H1 (cell line): ENCODE measurements at regions not wholly inside any gene's neighbourhood (a gene's known extent, or its start where the extent isn't known, plus 50 kb on each side); places are given as distances from the start of the nearest gene placed in this dataset.

Experiments used
- CTCF ChIA-PET: fragments of 300-600 bp; sonication (Branson Sonifier 250); formaldehyde crosslinking; loops from one replicate; lab custom pipeline; 2021; ENCODE audit not compliant: partially characterized antibody; lab: Charles Lee
- POLR2A ChIA-PET: fragments of 300-600 bp; sonication (Branson Sonifier 250); formaldehyde crosslinking; loops from one replicate; lab custom pipeline; 2021; ENCODE audit warnings: inconsistent platforms; ENCODE audit not compliant: partially characterized antibody; lab: Charles Lee
- DNase-seq, 2 experiments: peaks; one replicate each; pipeline versions ENCODE4 v3.0.0 to v3.0.0-alpha.2; 2010 to 2022; ENCODE audit warnings: low spot score in 2 of 2, low read depth in 1 of 2, mixed read lengths in 1 of 2
- FAIRE-seq: peaks from 2 replicates; lab custom pipeline; 2011; peaks lifted over from hg19 to GRCh38; lab: Jason Lieb, UNC
- H2AFZ ChIP-seq: 2 replicates; pipeline ENCODE4 v1.8.1; 2012; ENCODE audit warnings: low read length, inconsistent platforms
- H2AK5ac ChIP-seq: 2 replicates; pipeline ENCODE4 v1.6.1; 2013; ENCODE audit warnings: low read depth, low read length
- H2BK120ac ChIP-seq: replicated peaks from 2 replicates; pipeline ENCODE3; 2013; ENCODE audit warnings: low read depth, low read length, inconsistent platforms
- H2BK12ac ChIP-seq: 2 replicates; pipeline ENCODE4 v1.6.1; 2013; ENCODE audit warnings: low read depth, low read length
- H2BK15ac ChIP-seq: 2 replicates; pipeline ENCODE4 v1.6.1; 2013; ENCODE audit warnings: low read length
- H2BK20ac ChIP-seq: 2 replicates; pipeline ENCODE4 v1.6.1; 2013; ENCODE audit warnings: low read length
- H2BK5ac ChIP-seq: 2 replicates; pipeline ENCODE4 v1.6.1; 2013; ENCODE audit warnings: low read depth, low read length
- H3K14ac ChIP-seq: 2 replicates; pipeline ENCODE4 v1.6.1; 2013; ENCODE audit warnings: inconsistent platforms; ENCODE audit not compliant: insufficient read length
- H3K18ac ChIP-seq: 2 replicates; pipeline ENCODE4 v1.6.1; 2013; ENCODE audit warnings: low read length; ENCODE audit errors: extremely low read depth
- H3K23ac ChIP-seq: 2 replicates; pipeline ENCODE4 v1.6.1; 2013; ENCODE audit warnings: inconsistent platforms; ENCODE audit not compliant: insufficient read length
- H3K23me2 ChIP-seq: 2 replicates; pipeline ENCODE4 v1.6.1; 2013; ENCODE audit warnings: low read depth, low read length
- H3K27ac ChIP-seq: 2 replicates; pipeline ENCODE4 v1.6.1; 2011; ENCODE audit warnings: low read depth, low read length, inconsistent platforms
- H3K27me3 ChIP-seq, 4 experiments: replicated peaks in 1 of 4; 1 replicate in 1 of 4; 2 replicates in 3 of 4; pipeline versions ENCODE4 v1.6.1 to v1.8.1; 2011 to 2013; ENCODE audit warnings: low read length in 3 of 4, mild to moderate bottlenecking in 3 of 4, inconsistent platforms in 2 of 4, mixed read lengths in 2 of 4, moderate library complexity in 1 of 4; ENCODE audit not compliant: control insufficient read depth in 3 of 4, insufficient read depth in 3 of 4; ENCODE audit errors: extremely low read depth in 1 of 4
- H3K36me3 ChIP-seq, 4 experiments: 2 replicates each; pipeline versions ENCODE4 v1.6.1 to v1.8.1; 2011 to 2013; ENCODE audit warnings: mild to moderate bottlenecking in 4 of 4, low read length in 3 of 4, moderate library complexity in 2 of 4, control low read depth in 1 of 4, inconsistent platforms in 1 of 4; ENCODE audit not compliant: insufficient read depth in 4 of 4, control insufficient read depth in 2 of 4
- H3K4ac ChIP-seq: replicated peaks from 2 replicates; pipeline ENCODE3; 2013; ENCODE audit warnings: low read length, low read depth, mixed read lengths, inconsistent platforms; ENCODE audit not compliant: insufficient read length
- H3K4me1 ChIP-seq, 4 experiments: replicated peaks in 1 of 4; 1 replicate in 1 of 4; 2 replicates in 3 of 4; pipeline versions ENCODE4 v1.6.1 to v1.8.1; 2011 to 2013; ENCODE audit warnings: low read length in 3 of 4, inconsistent platforms in 2 of 4, mixed read lengths in 1 of 4; ENCODE audit not compliant: insufficient read depth in 4 of 4, control insufficient read depth in 3 of 4
- H3K4me2 ChIP-seq, 2 experiments: 2 replicates each; pipeline versions ENCODE4 v1.6.1 to v1.8.1; 2011 to 2013; ENCODE audit warnings: low read depth in 2 of 2, low read length in 2 of 2, control low read depth in 1 of 2, inconsistent platforms in 1 of 2, mild to moderate bottlenecking in 1 of 2; ENCODE audit not compliant: insufficient read depth in 1 of 2
- H3K4me3 ChIP-seq, 4 experiments: fragments of 200-600, 300-600 bp in 1 of 4; sonication (generic), shearing (Covaris generic), sonication (Bioruptor Twin) in 1 of 4; 2 replicates each; pipeline versions ENCODE4 v1.5.1 to v1.8.1; 2011 to 2016; ENCODE audit warnings: low read length in 4 of 4, low read depth in 3 of 4, control low read depth in 2 of 4, inconsistent platforms in 2 of 4, mild to moderate bottlenecking in 2 of 4, mixed read lengths in 1 of 4, moderate library complexity in 1 of 4; ENCODE audit not compliant: insufficient read depth in 2 of 4; ENCODE audit errors: extremely low read depth in 1 of 4
- H3K56ac ChIP-seq: replicated peaks from 2 replicates; pipeline ENCODE3; 2013; ENCODE audit warnings: low read depth, mild to moderate bottlenecking, mixed read lengths, low read length, inconsistent platforms; ENCODE audit not compliant: insufficient read length
- H3K79me1 ChIP-seq: 2 replicates; pipeline ENCODE4 v1.6.1; 2013; ENCODE audit warnings: low read depth, low read length, control low read depth
- H3K79me2 ChIP-seq, 2 experiments: 2 replicates each; pipeline versions ENCODE4 v1.6.1 to v1.8.1; 2012 to 2013; ENCODE audit warnings: low read length in 2 of 2, mild to moderate bottlenecking in 2 of 2, inconsistent platforms in 1 of 2; ENCODE audit not compliant: insufficient read depth in 2 of 2, control insufficient read depth in 1 of 2
- H3K9ac ChIP-seq, 4 experiments: replicated peaks in 1 of 4; 1 replicate in 1 of 4; 2 replicates in 3 of 4; pipeline versions ENCODE4 v1.6.1 to v1.8.1; 2011 to 2013; ENCODE audit warnings: low read depth in 3 of 4, low read length in 3 of 4, control low read depth in 2 of 4, mild to moderate bottlenecking in 2 of 4, moderate library complexity in 2 of 4, inconsistent platforms in 1 of 4; ENCODE audit errors: extremely low read depth in 1 of 4
- H3K9me3 ChIP-seq, 2 experiments: 2 replicates each; pipeline versions ENCODE4 v1.6.1 to v1.8.1; 2012 to 2013; ENCODE audit warnings: mild to moderate bottlenecking in 2 of 2, moderate library complexity in 2 of 2, control low read depth in 1 of 2, inconsistent platforms in 1 of 2, low read depth in 1 of 2, low read length in 1 of 2, mixed read lengths in 1 of 2; ENCODE audit not compliant: insufficient read depth in 2 of 2
- H4K20me1 ChIP-seq, 2 experiments: replicated peaks in 1 of 2; 2 replicates each; pipeline versions ENCODE3 to v1.8.1; 2011 to 2013; ENCODE audit warnings: inconsistent platforms in 2 of 2, low read length in 2 of 2, mild to moderate bottlenecking in 1 of 2; ENCODE audit not compliant: insufficient read depth in 2 of 2, control insufficient read depth in 1 of 2
- H4K5ac ChIP-seq: 2 replicates; pipeline ENCODE4 v1.6.1; 2013; ENCODE audit warnings: low read length, low read depth, mixed read lengths, inconsistent platforms; ENCODE audit not compliant: insufficient read length
- H4K8ac ChIP-seq: 2 replicates; pipeline ENCODE4 v1.8.0; 2013; ENCODE audit warnings: mild to moderate bottlenecking, moderate library complexity, low read length, inconsistent platforms; ENCODE audit not compliant: insufficient read depth; ENCODE audit errors: extremely low read depth
- H4K91ac ChIP-seq: replicated peaks from 2 replicates; pipeline ENCODE3; 2013; ENCODE audit warnings: low read length, mixed read lengths, inconsistent platforms; ENCODE audit not compliant: insufficient read length
- YY1 ChIP-seq: IDR thresholded peaks from 2 replicates; pipeline ENCODE4 v1.6.1; 2011; ENCODE audit warnings: low read depth, mild to moderate bottlenecking, low read length
- ZNF274 ChIP-seq: IDR thresholded peaks from 2 replicates; pipeline ENCODE4 v1.7.0; 2012; ENCODE audit warnings: low read length, borderline replicate concordance; ENCODE audit errors: extremely low read depth

GRCh38 chr12:47378907-47379306 is 299.1 kb upstream of the AMIGO2 start:
- CTCF ChIA-PET: interaction anchor here (0.6 kb wide), 1 partner anchor 286 kb away, joined by 3 read pairs; no protein-coding TSS in a partner anchor
- H4K20me1 ChIP-seq: no peaks in the 10 kb centered on the region
- no peaks in the 10 kb centered on the region for H3K36me3 ChIP-seq
- no peak overlapping the region for H3K4me3 ChIP-seq
- TF ChIP-seq ZNF274: no peak
- no peak for TF ChIP-seq YY1
- H3K4me2 ChIP-seq: no peak overlapping the region
- no peak overlapping the region for H2BK5ac ChIP-seq
- no peaks in the 10 kb centered on the region for H3K27me3 ChIP-seq
- H2BK12ac ChIP-seq: no peak overlapping the region
- H2BK15ac ChIP-seq: no peak overlapping the region
- no peak overlapping the region for H3K14ac ChIP-seq
- no peak overlapping the region for H2AK5ac ChIP-seq
- no peaks in the 10 kb centered on the region for H3K79me2 ChIP-seq
- POLR2A ChIA-PET: no interaction called here
- no peak overlapping the region for H4K91ac ChIP-seq
- H3K27ac ChIP-seq: no peak overlapping the region
- H3K23ac ChIP-seq: no peak overlapping the region
- H3K79me1 ChIP-seq: no peaks in the 10 kb centered on the region
- no peaks in the 10 kb centered on the region for H3K9me3 ChIP-seq
- H3K23me2 ChIP-seq: no peaks in the 10 kb centered on the region
- no peak overlapping the region for H2BK20ac ChIP-seq
- FAIRE-seq (no peak), DNase-seq (no peak)
- no peak overlapping the region for H4K8ac ChIP-seq
- H4K5ac ChIP-seq: no peak overlapping the region
- H2AFZ ChIP-seq: no peak overlapping the region
- no peak overlapping the region for H3K9ac ChIP-seq
- no peak overlapping the region for H2BK120ac ChIP-seq
- H3K4ac ChIP-seq: no peak overlapping the region
- no peak overlapping the region for H3K56ac ChIP-seq
- H3K18ac ChIP-seq: no peak overlapping the region
- no peaks in the 10 kb centered on the region for H3K4me1 ChIP-seq
